NCI-H345 treated with DMSO at 0.1 percent for 48 hours (cell line): ENCODE measurements at regions not wholly inside any gene's neighbourhood (a gene's known extent, or its start where the extent isn't known, plus 50 kb on each side); places are given as distances from the start of the nearest gene placed in this dataset.

Source experiments
- DNase-seq: peaks from one replicate; lab custom pipeline; 2025; ENCODE audit not compliant: unreplicated experiment; lab: John Stamatoyannopoulos, UW

DNA sequence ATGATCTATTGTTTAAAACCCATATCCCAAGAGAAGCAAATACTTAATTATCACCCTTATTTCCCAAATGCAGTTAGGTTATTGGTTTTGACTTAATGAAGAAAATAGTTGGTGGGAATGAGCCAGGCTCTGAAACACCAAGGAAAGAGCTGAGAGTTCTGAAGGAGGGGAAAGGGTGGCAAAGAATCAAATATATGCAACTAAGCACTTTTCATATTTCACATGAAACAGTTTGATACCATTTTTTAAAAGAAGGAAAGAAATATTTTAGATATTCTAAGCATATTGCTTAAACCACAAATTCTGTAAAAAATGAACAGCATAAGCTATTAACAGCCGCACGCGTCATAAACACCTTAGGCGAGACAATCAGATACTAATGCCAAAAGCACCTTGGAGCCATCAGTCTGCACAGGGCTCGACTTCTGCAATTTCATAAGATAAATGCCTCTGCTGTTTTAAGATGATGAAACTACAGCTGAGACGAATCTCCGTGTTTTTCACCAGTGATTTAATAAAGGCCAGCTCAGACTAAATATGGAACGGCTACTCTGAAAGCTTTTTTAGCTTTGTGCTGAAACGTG lies 371.7 kb downstream of the EN1 start:
- no peak for DNase-seq

DNA sequence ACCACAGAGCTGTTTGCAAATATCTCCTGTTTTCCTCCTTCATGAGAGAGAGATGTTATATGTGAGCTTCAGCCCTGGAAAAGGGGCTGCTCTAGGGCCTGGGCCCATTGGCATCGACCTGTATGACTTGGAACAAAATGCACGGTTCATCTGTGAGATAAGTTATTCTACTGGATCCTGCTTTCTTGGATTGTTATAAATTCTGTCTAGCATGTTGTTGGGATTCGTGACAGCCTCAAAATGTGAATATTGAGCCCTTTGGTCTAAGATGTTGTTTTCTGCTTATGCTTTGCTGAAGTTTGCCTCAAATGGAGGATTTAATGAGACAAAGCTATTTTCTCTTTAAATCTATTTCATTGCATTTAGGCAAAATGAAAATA lies 372.9 kb downstream of the EN1 start:
- DNase-seq: no peak

- DNase-seq: no peak
Measured at GRCh38 chr2:118473846-118474540, 373.5 kb downstream of the EN1 start.

DNA sequence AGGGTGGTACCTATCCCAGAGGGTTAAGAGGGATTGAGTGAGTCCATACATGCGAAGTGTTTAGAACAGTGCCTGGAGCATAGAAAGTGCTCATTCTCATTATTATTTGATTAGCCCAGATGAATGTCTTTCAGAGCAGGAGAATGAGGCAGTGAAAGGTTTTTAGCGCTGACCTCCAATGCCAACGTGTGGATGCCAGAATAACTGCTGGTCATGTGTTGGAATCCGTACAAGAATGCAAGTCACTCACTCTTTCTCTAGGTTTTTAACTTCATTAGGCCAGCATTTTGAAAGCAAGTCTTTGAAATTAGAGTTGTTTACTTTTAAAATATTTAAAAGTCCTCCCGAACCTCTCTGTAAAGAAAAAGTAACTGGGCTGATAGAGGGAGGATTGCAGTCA lies 374.2 kb downstream of the EN1 start:
- no peak for DNase-seq

- DNase-seq: no peak
Measured at GRCh38 chr2:118470297-118470696, 377.2 kb downstream of the EN1 start.

DNA sequence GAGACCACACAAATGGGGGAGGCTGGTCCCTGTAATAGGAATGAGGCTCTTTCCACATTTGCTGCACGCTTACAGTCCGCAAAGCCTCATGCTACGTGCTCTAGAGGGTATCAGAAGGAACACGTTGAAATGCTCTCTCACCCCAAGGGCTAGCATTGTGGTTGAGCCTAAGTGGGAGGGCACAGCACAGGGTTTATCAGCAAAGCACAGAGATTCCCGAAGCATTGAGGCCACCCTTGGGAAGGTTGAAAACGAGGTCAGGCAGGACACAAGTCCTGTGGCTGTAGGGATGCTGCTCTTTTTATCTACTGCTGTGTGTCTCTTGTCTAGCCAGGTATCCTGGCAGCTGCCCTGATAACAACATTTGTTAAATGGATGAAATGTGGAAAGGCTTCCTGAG lies 378.3 kb downstream of the EN1 start:
- DNase-seq: no peak

DNA sequence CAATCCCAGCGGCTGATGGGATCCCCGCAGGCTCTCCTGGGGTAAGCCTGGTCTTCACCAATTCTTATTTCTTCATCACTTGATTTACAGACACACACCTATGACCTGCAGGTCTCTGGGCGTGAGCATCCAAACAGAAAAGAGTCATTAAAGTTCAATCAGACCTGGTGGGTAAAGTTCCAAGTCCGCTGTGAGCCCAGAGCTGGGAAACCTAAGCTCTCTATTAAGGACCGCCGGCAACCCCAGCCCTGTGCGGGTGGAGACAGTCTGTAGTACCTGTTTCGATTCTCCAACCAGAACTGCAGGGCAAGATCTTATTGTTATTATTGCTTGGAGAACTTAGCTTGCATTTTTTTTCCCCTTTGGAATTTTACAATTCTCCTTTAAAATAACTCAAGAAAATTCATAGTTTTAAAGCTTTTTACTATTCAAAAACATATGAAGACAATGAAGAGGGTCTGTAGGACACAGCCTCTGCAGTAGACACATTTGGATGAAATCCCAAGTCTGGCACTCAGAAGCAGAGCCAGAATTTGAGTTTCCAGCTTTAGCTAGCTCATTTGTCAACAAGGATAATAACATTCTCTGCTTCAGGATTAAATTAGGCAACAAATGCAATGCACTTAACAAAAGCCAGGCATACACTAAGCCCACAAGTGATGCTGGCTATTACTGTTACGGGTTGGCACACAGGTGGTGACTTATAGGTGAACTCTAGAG lies 376.4 kb downstream of the INSIG2 start:
- no peak for DNase-seq

GRCh38 chr2:118464046-118464445 lies 375.8 kb downstream of the INSIG2 start:
- no peak for DNase-seq

DNA sequence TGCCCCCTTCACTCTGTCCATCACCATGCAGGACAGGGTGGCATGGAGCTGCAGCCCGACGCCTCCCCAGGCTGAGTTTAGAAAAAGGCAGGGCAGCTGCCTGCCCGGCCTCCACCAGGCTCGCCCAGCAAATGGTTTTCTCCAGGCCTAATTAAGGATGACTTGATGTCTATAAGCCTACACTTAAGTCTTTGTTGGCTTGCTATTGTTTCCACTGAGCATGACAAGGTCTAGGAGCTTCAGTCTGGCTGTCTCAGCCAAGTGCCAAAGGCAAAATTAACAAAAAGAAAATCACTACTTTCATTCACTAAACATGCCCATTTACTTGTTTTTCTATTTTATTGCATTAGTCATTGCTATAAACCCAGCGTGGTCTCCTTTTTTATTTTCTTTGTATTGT lies 372.2 kb downstream of the INSIG2 start:
- DNase-seq: no peak

DNA sequence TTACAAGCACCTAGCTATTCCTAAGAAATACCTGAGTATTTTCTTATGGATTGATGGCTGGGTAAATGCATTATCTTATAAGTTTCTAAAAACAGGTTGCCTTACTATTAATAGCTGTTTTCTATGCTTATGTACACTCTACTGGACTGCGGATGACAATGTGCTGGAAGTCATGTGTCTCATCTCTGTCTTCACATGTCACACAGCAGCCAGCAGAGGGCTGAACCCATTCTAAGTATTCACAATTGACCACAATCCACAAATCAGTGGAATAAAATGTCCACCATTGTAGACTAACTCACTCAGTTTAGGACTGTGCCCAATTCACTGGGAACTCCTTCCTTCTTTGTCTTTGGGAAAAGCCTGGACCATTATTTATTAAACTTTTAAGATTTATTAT lies 371.2 kb downstream of the INSIG2 start:
- no peak for DNase-seq

DNA sequence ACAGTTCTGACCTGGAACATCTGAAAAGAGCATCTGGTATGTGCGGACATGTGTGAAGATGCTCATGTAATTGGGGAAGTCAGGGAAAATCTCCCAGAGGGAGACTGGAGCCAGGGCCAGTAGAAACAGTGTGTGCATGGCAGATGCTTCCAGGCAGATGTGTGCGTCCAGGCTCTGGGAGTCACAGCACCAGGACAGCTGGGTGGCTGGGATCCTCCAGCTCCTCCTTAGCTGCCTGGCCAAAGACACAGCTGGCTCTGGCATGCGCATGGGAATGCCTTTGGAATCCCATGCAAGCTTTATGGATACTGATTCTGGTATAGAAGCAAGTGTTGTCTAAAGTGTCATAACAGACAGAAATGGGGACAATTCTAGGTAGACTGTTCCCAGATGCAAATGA lies 369.7 kb downstream of the INSIG2 start:
- no peak for DNase-seq

DNA sequence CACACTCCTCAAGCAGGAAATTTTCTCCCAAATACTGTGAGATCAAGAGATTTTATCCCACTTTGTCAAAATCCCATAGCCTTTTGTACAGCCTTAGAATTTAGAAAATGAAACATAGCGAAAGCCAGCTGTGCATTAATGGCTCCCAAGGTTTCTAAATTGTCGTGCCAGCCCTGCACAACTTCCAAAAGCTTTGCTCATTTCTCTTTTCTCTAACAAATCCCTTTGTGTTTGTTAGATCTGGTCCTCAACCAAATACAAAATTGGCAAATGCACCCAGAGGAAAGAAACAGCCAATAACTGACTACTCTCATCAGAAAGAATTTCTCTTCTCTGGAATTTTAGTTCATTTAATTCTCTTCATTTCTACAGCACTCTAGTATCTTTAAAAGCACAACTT lies 361.1 kb downstream of the INSIG2 start:
- DNase-seq: no peak

- DNase-seq: no peak
Measured at GRCh38 chr2:118443596-118443995, 355.3 kb downstream of the INSIG2 start.

GRCh38 chr2:118442996-118443553 lies 354.8 kb downstream of the INSIG2 start:
- no peak for DNase-seq

DNA sequence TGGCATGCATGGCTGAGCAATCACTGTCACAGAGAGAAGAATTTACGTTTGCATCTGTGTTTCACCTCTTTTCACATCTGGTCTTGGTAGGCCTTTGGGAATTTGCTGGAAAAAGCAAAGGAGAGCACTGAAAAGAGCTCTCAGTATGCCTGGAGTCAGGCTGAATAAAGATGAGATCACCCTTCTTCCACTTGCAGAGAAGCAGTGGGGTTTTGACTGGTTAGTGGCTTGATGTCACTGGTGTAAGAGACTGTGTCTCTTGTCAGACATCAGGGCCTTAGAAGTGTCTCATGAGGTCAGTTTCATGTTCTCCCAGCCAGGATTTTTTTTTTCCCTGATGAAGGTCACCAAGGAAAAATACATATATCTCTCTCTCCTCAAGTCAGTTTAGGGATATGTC lies 353.8 kb downstream of the INSIG2 start:
- no peak for DNase-seq

DNA sequence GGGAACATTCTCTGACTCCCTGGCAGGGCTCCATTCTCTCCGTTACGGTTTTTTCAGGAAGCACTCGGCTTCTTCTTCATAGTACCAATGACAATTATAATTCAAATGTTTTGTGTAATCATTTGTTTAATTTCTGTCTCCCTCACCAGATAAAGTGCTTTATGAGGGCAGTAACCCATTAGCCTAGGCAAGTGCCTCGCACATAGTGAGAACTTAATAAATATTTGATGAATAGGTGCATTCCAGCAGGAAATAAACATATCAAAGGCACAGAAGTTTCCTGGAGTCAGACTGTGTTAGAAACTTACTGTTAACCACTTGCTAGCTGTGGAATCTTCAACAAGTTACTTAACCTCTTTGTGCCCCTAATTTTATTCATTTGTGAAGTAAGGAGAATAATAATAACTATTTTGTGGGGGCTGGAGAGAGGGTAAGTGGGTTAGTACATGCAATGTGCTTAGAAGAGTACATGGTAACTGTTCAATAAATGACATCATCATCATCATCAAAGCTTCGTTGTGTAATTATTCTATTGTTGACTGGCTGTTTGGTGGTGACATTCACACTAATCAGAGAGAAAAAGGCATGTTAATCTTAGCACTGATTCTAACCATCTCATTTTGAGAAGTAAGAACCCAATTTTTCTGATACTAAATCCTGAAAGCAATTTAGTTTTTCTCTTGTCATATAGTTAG lies 352.3 kb downstream of the INSIG2 start:
- no peak for DNase-seq

GRCh38 chr2:118437501-118437900 lies 349.2 kb downstream of the INSIG2 start:
- DNase-seq: no peak

DNA sequence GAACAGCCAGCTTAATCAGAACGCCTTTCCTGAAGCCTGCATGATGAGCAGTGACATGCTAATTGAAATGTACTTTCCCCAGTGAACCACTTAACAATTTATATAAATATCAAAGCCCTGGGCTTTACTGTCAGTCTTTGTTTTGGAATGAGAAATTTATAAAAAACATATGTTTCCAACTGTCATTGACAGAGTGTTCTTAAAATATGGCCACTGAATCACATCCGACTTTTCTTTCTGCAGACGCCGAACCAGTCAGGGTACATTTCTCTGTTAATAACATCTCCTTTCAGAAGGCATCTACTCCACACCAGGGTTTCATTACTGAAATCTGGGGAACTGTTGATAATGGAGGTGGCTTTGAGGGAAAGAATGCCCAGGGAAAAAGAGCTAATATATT lies 343.7 kb downstream of the INSIG2 start:
- no peak for DNase-seq

DNA sequence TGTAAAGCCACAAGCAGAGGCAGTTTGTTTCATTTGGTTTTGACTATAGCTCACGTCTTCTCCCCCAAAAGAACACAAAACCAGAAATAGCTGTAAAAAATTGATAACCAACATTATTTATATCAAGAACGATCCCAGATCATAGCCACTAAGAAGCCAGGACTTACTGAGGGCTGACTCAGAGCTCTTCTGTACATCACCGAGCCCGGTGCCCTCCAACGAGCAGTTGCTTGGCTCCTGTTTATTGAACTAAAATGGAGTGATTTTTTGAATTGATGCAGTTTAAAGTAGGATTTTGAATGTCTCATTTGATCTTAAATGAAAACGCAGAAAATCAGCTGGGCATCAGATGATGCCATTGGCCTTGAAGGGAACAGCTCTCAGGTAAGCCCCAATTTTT lies 343.3 kb downstream of the INSIG2 start:
- DNase-seq: no peak

DNA sequence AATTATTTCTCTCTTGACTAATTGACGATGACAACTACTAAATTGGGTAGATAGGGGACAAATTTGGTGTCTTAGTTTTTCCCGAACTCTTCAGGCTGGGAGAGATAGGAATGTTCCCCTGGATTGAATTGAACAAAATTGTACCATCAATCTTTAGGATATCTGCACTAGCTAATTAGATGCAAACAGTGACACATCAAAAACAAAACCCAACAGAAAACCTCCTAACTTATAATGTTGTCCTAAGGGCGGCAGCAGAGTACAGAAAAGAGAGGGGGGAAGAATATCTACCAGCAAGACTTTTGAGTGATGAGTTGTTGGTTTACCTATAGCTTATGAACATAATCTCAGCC lies 342.9 kb downstream of the INSIG2 start:
- DNase-seq: no peak

DNA sequence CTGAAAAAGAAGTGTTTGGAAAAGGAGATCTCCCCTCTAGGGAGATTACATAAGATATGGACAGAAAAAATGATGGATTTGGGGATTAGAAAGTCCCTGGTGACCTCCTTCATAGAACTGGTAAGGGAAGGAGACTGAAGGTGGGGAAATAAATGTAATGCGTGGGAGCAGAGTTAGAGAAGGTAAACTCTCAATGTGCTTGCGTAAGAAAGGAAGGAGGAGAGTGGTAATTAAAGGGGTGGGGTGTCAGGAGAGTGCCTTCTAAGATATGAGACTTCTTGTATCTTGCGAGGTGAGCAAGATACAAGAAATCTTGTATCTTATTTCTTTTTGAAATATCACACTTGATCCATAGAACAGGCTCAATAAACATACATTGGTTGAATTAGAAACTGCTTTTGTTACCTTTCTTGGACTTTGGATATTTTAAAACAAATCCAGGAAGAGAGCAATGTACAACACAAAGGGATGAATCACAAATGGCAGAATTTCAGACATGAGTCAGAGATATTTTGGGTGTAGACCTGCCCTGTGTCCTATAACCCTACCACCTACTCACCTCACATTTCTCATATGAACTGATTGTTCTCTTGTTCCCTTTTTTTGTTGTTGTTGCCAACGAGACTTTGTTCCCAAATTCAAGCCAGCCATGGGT lies 342.4 kb downstream of the INSIG2 start:
- DNase-seq: no peak
